HepG2 (cell line): ENCODE measurements at regions not wholly inside any gene's neighbourhood (a gene's known extent, or its start where the extent isn't known, plus 50 kb on each side); places are given as distances from the start of the nearest gene placed in this dataset.

Source experiments
- ATAC-seq: fragments of 200-7000 bp; cut with Tn5 transposase; 3 replicates; pipeline ENCODE4 v1.9.1; 2020; ENCODE audit warnings: mild to moderate bottlenecking, moderate library complexity
- BruUV-seq: library from RNA; stranded (reverse); fragments of 400-500 nt; replicated peaks from 2 replicates; lab custom pipeline; 2021; lab: Mats Ljungman, UMichigan
- CTCF ChIA-PET: fragments of 300-600 bp; formaldehyde crosslinking; extraction: SDS; loops from one replicate; lab custom pipeline; 2021; ENCODE audit warnings: low total read pairs, inconsistent platforms, low intra/inter-chr PET ratio; lab: Yijun Ruan, JAX
- POLR2A ChIA-PET: fragments of 350-600 bp; sonication (Branson Sonifier 250); formaldehyde crosslinking; loops from one replicate; lab custom pipeline; 2020; ENCODE audit warnings: antibody characterized with exemption, inconsistent platforms; lab: Yijun Ruan, JAX
- DNase-seq: peaks from one replicate; pipeline ENCODE4 v3.0.0-alpha.2; 2015; ENCODE audit warnings: low spot score
- FAIRE-seq: peaks from 3 replicates; lab custom pipeline; 2011; peaks lifted over from hg19 to GRCh38; lab: Jason Lieb, UNC
- H2AFZ ChIP-seq: one replicate; pipeline ENCODE4 v1.6.1; 2011; ENCODE audit warnings: low read length, inconsistent platforms
- H3K27ac ChIP-seq: fragments of 300-600 bp; 3 replicates; pipeline ENCODE4 v1.8.0; 2011; ENCODE audit warnings: mixed run types, mild to moderate bottlenecking, mixed read lengths, low read length, inconsistent platforms; ENCODE audit not compliant: insufficient read depth; ENCODE audit errors: extremely low read length
- H3K27me3 ChIP-seq, 2 experiments: fragments of 200-600 bp in 1 of 2; 2 replicates in 1 of 2; 3 replicates in 1 of 2; pipeline versions ENCODE4 v1.6.0 to v1.8.0; 2011; ENCODE audit warnings: low read length in 2 of 2, mild to moderate bottlenecking in 2 of 2, moderate library complexity in 2 of 2, inconsistent platforms in 1 of 2; ENCODE audit not compliant: insufficient read depth in 2 of 2, control insufficient read depth in 1 of 2
- H3K36me3 ChIP-seq, 2 experiments: fragments of 200-600 bp in 1 of 2; replicated peaks in 1 of 2; 2 replicates in 1 of 2; 3 replicates in 1 of 2; pipeline versions ENCODE4 v1.5.1 to v1.8.0; 2011; ENCODE audit warnings: low read length in 2 of 2, inconsistent platforms in 1 of 2; ENCODE audit not compliant: insufficient read depth in 2 of 2, control insufficient read depth in 1 of 2
- H3K4me1 ChIP-seq: 2 replicates; pipeline ENCODE4 v1.5.1; 2012; ENCODE audit warnings: low read length, inconsistent platforms; ENCODE audit not compliant: insufficient read depth
- H3K4me2 ChIP-seq: 2 replicates; pipeline ENCODE4 v1.6.0; 2011; ENCODE audit warnings: low read depth, low read length, inconsistent platforms
- H3K4me3 ChIP-seq, 3 experiments: fragments of 200-600 bp in 1 of 3; sonication (generic), shearing (Covaris generic) in 1 of 3; replicated peaks in 1 of 3; 2 replicates each; pipeline ENCODE4 v1.5.1; 2011 to 2016; ENCODE audit warnings: low read length in 3 of 3, inconsistent platforms in 2 of 3, low read depth in 2 of 3, mild to moderate bottlenecking in 2 of 3, control low read depth in 1 of 3, mixed read lengths in 1 of 3; ENCODE audit not compliant: insufficient read depth in 1 of 3
- H3K79me2 ChIP-seq: one replicate; pipeline ENCODE4 v1.6.1; 2011; ENCODE audit warnings: low read length, inconsistent platforms; ENCODE audit not compliant: insufficient read depth
- H3K9ac ChIP-seq: 2 replicates; pipeline ENCODE4 v1.6.0; 2011; ENCODE audit warnings: mild to moderate bottlenecking, low read depth, low read length, inconsistent platforms; ENCODE audit not compliant: insufficient read depth
- H3K9me3 ChIP-seq: 2 replicates; pipeline ENCODE4 v1.5.1; 2012; ENCODE audit warnings: mild to moderate bottlenecking, low read length
- H4K20me1 ChIP-seq: 2 replicates; pipeline ENCODE4 v1.6.0; 2011; ENCODE audit warnings: inconsistent platforms, mild to moderate bottlenecking, low read length, moderate library complexity; ENCODE audit not compliant: insufficient read depth
- AHDC1 ChIP-seq: sonication (generic); formaldehyde crosslinking; IDR thresholded peaks from 2 replicates; pipeline ENCODE4 v1.5.1; 2020; ENCODE audit warnings: mild to moderate bottlenecking, missing genetic modification reagents, borderline replicate concordance
- ISX ChIP-seq: sonication (generic); formaldehyde crosslinking; conservative IDR thresholded peaks from 2 replicates; pipeline ENCODE4 v1.5.0; 2020; ENCODE audit warnings: missing genetic modification reagents
- KLF12 ChIP-seq: sonication (generic); formaldehyde crosslinking; IDR thresholded peaks from 2 replicates; pipeline ENCODE4 v1.4.0; 2020; ENCODE audit warnings: missing genetic modification reagents, borderline replicate concordance
- KMT2B ChIP-seq: IDR thresholded peaks from 2 replicates; pipeline ENCODE4 v1.6.1; 2016; ENCODE audit warnings: missing genetic modification reagents, missing compliant biosample characterization
- TEF ChIP-seq: sonication (generic); formaldehyde crosslinking; IDR thresholded peaks from 2 replicates; pipeline ENCODE4 v1.5.0; 2020; ENCODE audit warnings: missing genetic modification reagents
- ZBTB3 ChIP-seq: sonication (generic); formaldehyde crosslinking; IDR thresholded peaks from 2 replicates; pipeline ENCODE4 v1.4.0; 2020; ENCODE audit warnings: low read depth, mild to moderate bottlenecking, moderate library complexity, missing genetic modification reagents, borderline replicate concordance
- ZNF337 ChIP-seq: sonication (generic); formaldehyde crosslinking; IDR thresholded peaks from 2 replicates; pipeline ENCODE4 v1.5.1; 2020; ENCODE audit warnings: missing genetic modification reagents, low read depth, mild to moderate bottlenecking, borderline replicate concordance
- ZNF761 ChIP-seq: sonication (generic); formaldehyde crosslinking; conservative IDR thresholded peaks from 2 replicates; pipeline ENCODE4 v1.4.0; 2020; ENCODE audit warnings: mild to moderate bottlenecking, missing genetic modification reagents
- WGBS: methylation state at CpG from one replicate; pipeline ENCODE4 v1.1.6; 2017; ENCODE audit warnings: low lambda C conversion rate; 5-methylcytosine and 5-hydroxymethylcytosine counted together
- in situ Hi-C: cut with HindIII; loops from 2 replicates; pipeline ENCODE4 v1.10.0; 2017; ENCODE audit warnings: low pct_unique_long_range_greater_than_20kb; ENCODE audit not compliant: extremely low pct_ligation_motif_present
- intact Hi-C: fragments of 100-400 bp; cut with micrococcal nuclease; formaldehyde crosslinking; loops from one replicate; pipeline ENCODE4 v1.10.0; 2022; ENCODE audit not compliant: unreplicated experiment

- BruUV-seq: no TSS peak
- ATAC-seq (no peak), FAIRE-seq (no peak), DNase-seq (no peak)
- Histone ChIP-seq H2AFZ (no peak overlapping the region), H3K27ac (no peak overlapping the region), H4K20me1 (no peaks in the 10 kb centered on the region), H3K27me3 (no peaks in the 10 kb centered on the region), H3K4me1 (no peaks in the 10 kb centered on the region), H3K9me3 (peaks cover 46% of the 10 kb centered on the region), H3K79me2 (no peaks in the 10 kb centered on the region), H3K4me3 (no peak overlapping the region), H3K4me2 (no peak overlapping the region), H3K36me3 (no peaks in the 10 kb centered on the region), H3K9ac (no peak overlapping the region)
- in situ Hi-C loops (no loop called here), intact Hi-C loops (no loop called here)
- ChIA-PET POLR2A (no interaction called here), CTCF (no interaction called here)
- no peak for TF ChIP-seq TEF (CRISPR knock-in tag)
- no peak for TF ChIP-seq ZNF761 (CRISPR knock-in tag)
- no peak for TF ChIP-seq KMT2B (CRISPR knock-in tag)
- TF ChIP-seq ZNF337 (CRISPR knock-in tag): no peak
- TF ChIP-seq ZBTB3 (CRISPR knock-in tag): no peak
- no peak for TF ChIP-seq AHDC1
- TF ChIP-seq KLF12 (CRISPR knock-in tag): no peak
- no peak for TF ChIP-seq ISX (CRISPR knock-in tag)
- WGBS: 90% methylated on average over 2 of the region's 5 CpGs
Observed at GRCh38 chr14:48957486-48957885, 628.7 kb downstream of the RPS29 start.
